K562 (cell line): ENCODE measurements at regions not wholly inside any gene's neighbourhood (a gene's known extent, or its start where the extent isn't known, plus 50 kb on each side); places are given as distances from the start of the nearest gene placed in this dataset.

ENCODE experiments used
- CREM ChIP-seq: IDR thresholded peaks from 2 replicates; pipeline ENCODE4 v1.6.1; 2014; ENCODE audit warnings: antibody characterized with exemption, low read depth
- E4F1 ChIP-seq: fragments of 250-450 bp; sonication (Bioruptor Pico); IDR thresholded peaks from 2 replicates; pipeline ENCODE4 v1.5.0; 2021; ENCODE audit warnings: mild to moderate bottlenecking, borderline replicate concordance
- ELF1 ChIP-seq: fragments of 200-800 bp; sonication (Bioruptor generic); IDR thresholded peaks from 2 replicates; pipeline ENCODE4 v1.6.1; 2016; ENCODE audit warnings: missing genetic modification characterization, missing compliant biosample characterization
- GABPB2 ChIP-seq: fragments of 250-450 bp; sonication (Bioruptor Pico); conservative IDR thresholded peaks from 2 replicates; pipeline ENCODE4 v1.5.1; 2021; ENCODE audit warnings: mild to moderate bottlenecking
- IRF2 ChIP-seq: sonication (generic); formaldehyde crosslinking; IDR thresholded peaks from 2 replicates; pipeline ENCODE4 v1.8.1; 2022; ENCODE audit warnings: mild to moderate bottlenecking, missing genetic modification reagents
- NUFIP1 ChIP-seq: fragments of 450-650 bp; IDR thresholded peaks from 2 replicates; pipeline ENCODE4 v1.6.1; 2018; ENCODE audit not compliant: partially characterized antibody
- PATZ1 ChIP-seq: fragments of 250-450 bp; sonication (Bioruptor Pico); IDR thresholded peaks from 2 replicates; pipeline ENCODE4 v1.5.0; 2020; ENCODE audit warnings: mild to moderate bottlenecking, borderline replicate concordance
- RFX7 ChIP-seq: fragments of 250-450 bp; sonication (Bioruptor Pico); IDR thresholded peaks from 2 replicates; pipeline ENCODE4 v1.5.1; 2021; ENCODE audit warnings: mild to moderate bottlenecking
- ZBTB40 ChIP-seq, 2 experiments: fragments of 450-650 bp in 1 of 2; sonication (generic) in 1 of 2; formaldehyde crosslinking in 1 of 2; IDR thresholded peaks; 2 replicates each; pipeline versions ENCODE4 v1.7.1 to v1.9.0; 2016 to 2022; ENCODE audit warnings: inconsistent platforms in 1 of 2, mild to moderate bottlenecking in 1 of 2, missing genetic modification reagents in 1 of 2
- ZNF311 ChIP-seq: fragments of 250-450 bp; sonication (Bioruptor Pico); IDR thresholded peaks from 2 replicates; pipeline ENCODE4 v1.4.0; 2020; ENCODE audit warnings: mild to moderate bottlenecking, moderate library complexity

DNA sequence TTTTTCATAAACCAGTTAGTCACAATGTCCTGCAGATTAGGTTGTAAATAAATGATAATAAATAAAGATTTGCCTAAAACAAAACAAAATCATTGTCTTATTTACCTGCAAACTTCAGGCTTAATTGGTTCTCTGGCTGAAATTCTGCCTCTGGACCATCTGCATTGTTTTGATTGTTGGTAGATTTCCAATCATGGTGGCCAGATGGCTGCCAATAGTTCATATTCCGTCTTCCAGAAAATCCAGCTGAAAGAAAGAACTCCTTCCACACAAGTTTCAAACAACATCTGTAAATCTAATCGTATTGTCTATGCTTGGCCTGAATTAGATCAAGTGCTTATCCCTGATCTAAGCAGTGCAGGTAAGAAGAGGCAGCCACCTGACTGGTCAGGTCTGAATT is 771.1 kb upstream of the ZEB2 start (continued):
- TF ChIP-seq ZBTB40 (IDR thresholded peaks at IDR 0.05) (no peak), ZBTB40 (CRISPR knock-in tag; IDR thresholded peaks at IDR 0.05) (no peak), GABPB2 (CRISPR knock-in tag) (no peak), CREM (no peak), ZNF311 (CRISPR knock-in tag) (no peak), ELF1 (tag) (no peak), NUFIP1 (no peak), PATZ1 (no peak), RFX7 (CRISPR knock-in tag) (no peak), IRF2 (no peak), E4F1 (CRISPR knock-in tag) (no peak)
